ENCODE measurements at regions not wholly inside any gene's neighbourhood (a gene's known extent, or its start where the extent isn't known, plus 50 kb on each side); places are given as distances from the start of the nearest gene placed in this dataset.

DNA sequence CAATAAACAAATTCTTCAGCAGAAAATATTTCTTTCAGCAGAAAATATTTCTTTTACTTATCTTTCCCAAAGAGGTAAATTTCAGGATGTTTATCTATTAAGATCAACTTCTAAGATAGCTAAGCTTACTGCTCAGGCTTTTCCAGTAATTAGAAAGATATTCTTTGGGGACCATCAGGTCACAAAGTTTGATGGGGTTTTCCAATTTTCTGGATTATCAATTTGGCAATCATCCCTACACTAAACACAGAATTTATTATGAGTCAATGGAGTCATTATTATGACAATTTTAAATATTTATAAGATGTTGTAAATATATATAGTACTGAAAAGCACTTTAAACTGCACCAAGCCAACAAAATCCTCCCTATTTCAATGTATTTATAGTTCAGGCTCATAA lies 137.6 kb downstream of the AKAP11 start:
- no peak for TF ChIP-seq CTCF (conservative IDR thresholded peaks at IDR 0.05)
- TF ChIP-seq EZH2 (IDR thresholded peaks at IDR 0.05; ENCODE audit: low read depth), result no peak
